PC-9 (cell line): ENCODE measurements at regions not wholly inside any gene's neighbourhood (a gene's known extent, or its start where the extent isn't known, plus 50 kb on each side); places are given as distances from the start of the nearest gene placed in this dataset.

Experiments
- BruUV-seq: library from RNA; stranded (reverse); fragments of 400-500 nt; replicated peaks from 2 replicates; lab custom pipeline; 2021; lab: Mats Ljungman, UMichigan
- CTCF ChIA-PET: fragments of 300-600 bp; sonication (Branson Sonifier 250); formaldehyde crosslinking; loops from one replicate; lab custom pipeline; 2022; ENCODE audit warnings: antibody characterized with exemption; lab: Charles Lee
- POLR2A ChIA-PET: fragments of 300-600 bp; sonication (Branson Sonifier 250); formaldehyde crosslinking; loops from one replicate; lab custom pipeline; 2022; ENCODE audit warnings: antibody characterized with exemption; ENCODE audit not compliant: unreplicated experiment; lab: Charles Lee
- DNase-seq, 2 experiments: peaks; one replicate each; pipeline versions ENCODE4 v3.0.0 to v3.0.0-alpha.2; 2015 to 2022; ENCODE audit warnings: mixed read lengths in 1 of 2
- H2AFZ ChIP-seq: fragments of 200-600 bp; sonication (generic); 2 replicates; pipeline ENCODE4 v1.8.1; 2017; ENCODE audit warnings: antibody characterized with exemption
- H3F3A ChIP-seq: fragments of 200-600 bp; sonication (generic); 2 replicates; pipeline ENCODE4 v1.8.1; 2017; ENCODE audit warnings: antibody characterized with exemption, mild to moderate bottlenecking, low read depth; ENCODE audit not compliant: insufficient read depth
- H3K27ac ChIP-seq: fragments of 200-600 bp; sonication (generic); 2 replicates; pipeline ENCODE4 v1.6.1; 2016; ENCODE audit warnings: mixed run types
- H3K27me3 ChIP-seq: fragments of 200-600 bp; sonication (generic); 2 replicates; pipeline ENCODE4 v1.6.1; 2016; ENCODE audit warnings: low read depth, mixed run types; ENCODE audit not compliant: insufficient read depth
- H3K36me3 ChIP-seq: fragments of 200-600 bp; sonication (generic); 2 replicates; pipeline ENCODE4 v1.6.1; 2016; ENCODE audit warnings: low read depth, mixed run types
- H3K4me1 ChIP-seq: fragments of 200-600 bp; sonication (generic); replicated peaks from 2 replicates; pipeline ENCODE4 v1.6.1; 2016; ENCODE audit warnings: mixed run types; ENCODE audit not compliant: insufficient read depth
- H3K4me2 ChIP-seq: fragments of 200-600 bp; sonication (generic); 2 replicates; pipeline ENCODE4 v1.6.1; 2017; ENCODE audit warnings: mixed run types
- H3K4me3 ChIP-seq: fragments of 200-600 bp; sonication (generic); 2 replicates; pipeline ENCODE4 v1.6.1; 2016; ENCODE audit warnings: mixed run types
- H3K79me2 ChIP-seq: fragments of 200-600 bp; sonication (generic); 2 replicates; pipeline ENCODE4 v1.6.1; 2017; ENCODE audit warnings: low read depth, mixed run types
- H3K9me2 ChIP-seq: fragments of 200-600 bp; sonication (generic); 2 replicates; pipeline ENCODE4 v1.8.1; 2017; ENCODE audit warnings: mild to moderate bottlenecking; ENCODE audit not compliant: insufficient read depth
- H3K9me3 ChIP-seq: fragments of 200-600 bp; sonication (generic); 2 replicates; pipeline ENCODE4 v1.8.1; 2016; ENCODE audit warnings: low read depth; ENCODE audit not compliant: insufficient read depth
- H4K20me1 ChIP-seq: fragments of 200-600 bp; sonication (generic); 2 replicates; pipeline ENCODE4 v1.8.1; 2017; ENCODE audit not compliant: insufficient read depth
- CTCF ChIP-seq: fragments of 200-600 bp; sonication (generic); conservative IDR thresholded peaks from 2 replicates; pipeline ENCODE4 v1.6.1; 2017; ENCODE audit warnings: mixed run types, antibody characterized with exemption, mild to moderate bottlenecking, moderate library complexity
- EZH2 ChIP-seq: fragments of 200-600 bp; sonication (generic); IDR thresholded peaks from 2 replicates; pipeline ENCODE4 v1.8.0; 2017; ENCODE audit warnings: antibody characterized with exemption, low read depth
- intact Hi-C: fragments of 100-400 bp; cut with micrococcal nuclease; formaldehyde crosslinking; loops from one replicate; pipeline ENCODE4 v1.10.0; 2022; ENCODE audit not compliant: unreplicated experiment

- no peak overlapping the region for H3K4me2 ChIP-seq
- TF ChIP-seq EZH2 (no peak), CTCF (no peak)
- H4K20me1 ChIP-seq: no peaks in the 10 kb centered on the region
- H3K4me1 ChIP-seq: no peaks in the 10 kb centered on the region
- no peaks in the 10 kb centered on the region for H3K79me2 ChIP-seq
- no peaks in the 10 kb centered on the region for H3K9me3 ChIP-seq
- BruUV-seq: no TSS peak
- ChIA-PET CTCF (no interaction called here), POLR2A (no interaction called here)
- no peak overlapping the region for H2AFZ ChIP-seq
- H3F3A ChIP-seq: no peaks in the 10 kb centered on the region
- no peaks in the 10 kb centered on the region for H3K36me3 ChIP-seq
- no peak for DNase-seq
- no peaks in the 10 kb centered on the region for H3K9me2 ChIP-seq
- no peak overlapping the region for H3K4me3 ChIP-seq
- no peak overlapping the region for H3K27ac ChIP-seq
- intact Hi-C loops: no loop called here
- peaks cover 60% of the 10 kb centered on the region for H3K27me3 ChIP-seq
These were observed 158.6 kb downstream of the SALL1 start for GRCh38 chr16:50992350-50993032.

- CTCF ChIA-PET: no interaction called here
- intact Hi-C loops: no loop called here
These were observed 159.6 kb downstream of the SALL1 start for GRCh38 chr16:50991436-50991835.

GRCh38 chr16:50991006-50991405, 160.1 kb downstream of the SALL1 start:
- Histone ChIP-seq H3K4me2 (no peak overlapping the region), H3K27ac (no peak overlapping the region), H3K9me2 (no peaks in the 10 kb centered on the region), H3K79me2 (no peaks in the 10 kb centered on the region), H3K4me3 (no peak overlapping the region), H3K36me3 (no peaks in the 10 kb centered on the region), H3K27me3 (peaks cover 50% of the 10 kb centered on the region), H3K4me1 (no peaks in the 10 kb centered on the region), H4K20me1 (no peaks in the 10 kb centered on the region), H3K9me3 (no peaks in the 10 kb centered on the region), H2AFZ (no peak overlapping the region), H3F3A (no peaks in the 10 kb centered on the region)
- BruUV-seq: no TSS peak
- intact Hi-C loops: no loop called here
- ChIA-PET POLR2A (no interaction called here), CTCF (no interaction called here)
- TF ChIP-seq CTCF (no peak), EZH2 (no peak)
- DNase-seq: no peak

More at GRCh38 chr16:50991436-50991835, 159.6 kb downstream of the SALL1 start:
- H3K79me2 ChIP-seq: no peaks in the 10 kb centered on the region
- POLR2A ChIA-PET: no interaction called here
- no peaks in the 10 kb centered on the region for H3K9me3 ChIP-seq
- H3F3A ChIP-seq: no peaks in the 10 kb centered on the region
- H3K4me1 ChIP-seq: no peaks in the 10 kb centered on the region
- peaks cover 53% of the 10 kb centered on the region for H3K27me3 ChIP-seq
- H3K36me3 ChIP-seq: no peaks in the 10 kb centered on the region
- H3K4me2 ChIP-seq: no peak overlapping the region
- no TSS peak for BruUV-seq
- no peaks in the 10 kb centered on the region for H3K9me2 ChIP-seq
- H3K4me3 ChIP-seq: no peak overlapping the region
- H4K20me1 ChIP-seq: no peaks in the 10 kb centered on the region
- TF ChIP-seq CTCF (no peak), EZH2 (no peak)
- H2AFZ ChIP-seq: no peak overlapping the region
- no peak overlapping the region for H3K27ac ChIP-seq
- DNase-seq: no peak
